ENCODE measurements at regions not wholly inside any gene's neighbourhood (a gene's known extent, or its start where the extent isn't known, plus 50 kb on each side); places are given as distances from the start of the nearest gene placed in this dataset.

- TF ChIP-seq CTCF (IDR thresholded peaks at IDR 0.05) (no peak), POLR2A (IDR thresholded peaks at IDR 0.05) (no peak)
Measured at GRCh38 chr2:53095227-53095626, 672.4 kb upstream of the CHAC2 start.
